ENCODE measurements at regions not wholly inside any gene's neighbourhood (a gene's known extent, or its start where the extent isn't known, plus 50 kb on each side); places are given as distances from the start of the nearest gene placed in this dataset.
A peak's percentile ranks its signal among the peaks of the same experiment; 100 is the strongest.

DNA sequence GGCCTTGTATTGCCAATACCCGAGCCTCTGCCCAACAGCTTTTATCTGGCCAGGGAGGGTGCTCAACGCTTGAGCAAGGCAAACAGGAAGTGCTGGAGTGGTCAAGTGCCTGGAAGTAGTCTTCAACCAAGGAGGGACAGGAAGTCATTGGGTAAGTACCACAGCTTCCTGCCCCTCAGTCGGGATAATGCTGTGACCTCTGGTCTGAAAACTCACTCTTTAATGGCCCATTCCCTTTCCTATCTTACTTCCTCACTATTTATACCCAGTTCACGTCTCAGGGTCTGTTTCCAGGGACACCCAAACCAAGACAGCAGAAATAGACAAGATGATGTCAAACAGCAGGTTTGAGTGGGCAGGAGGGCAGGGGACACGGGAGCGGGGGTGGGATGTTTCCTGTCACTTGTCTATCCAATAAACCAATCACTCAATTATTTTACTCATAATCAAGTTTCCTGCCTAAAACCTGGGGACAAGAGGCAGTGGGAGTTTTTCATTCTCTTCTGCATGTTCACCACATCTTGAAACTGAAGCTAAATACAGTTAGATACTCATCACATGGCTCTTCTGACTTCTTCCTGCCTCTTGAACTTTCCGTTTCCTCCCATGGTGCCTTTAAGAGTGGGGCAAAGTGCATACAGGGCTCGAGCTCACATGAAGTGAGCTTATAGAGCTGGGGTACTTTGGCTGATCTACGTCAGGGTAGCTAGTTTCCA lies 68.9 kb upstream of the CAB39 start:
- DNase-seq, result no peak

DNA sequence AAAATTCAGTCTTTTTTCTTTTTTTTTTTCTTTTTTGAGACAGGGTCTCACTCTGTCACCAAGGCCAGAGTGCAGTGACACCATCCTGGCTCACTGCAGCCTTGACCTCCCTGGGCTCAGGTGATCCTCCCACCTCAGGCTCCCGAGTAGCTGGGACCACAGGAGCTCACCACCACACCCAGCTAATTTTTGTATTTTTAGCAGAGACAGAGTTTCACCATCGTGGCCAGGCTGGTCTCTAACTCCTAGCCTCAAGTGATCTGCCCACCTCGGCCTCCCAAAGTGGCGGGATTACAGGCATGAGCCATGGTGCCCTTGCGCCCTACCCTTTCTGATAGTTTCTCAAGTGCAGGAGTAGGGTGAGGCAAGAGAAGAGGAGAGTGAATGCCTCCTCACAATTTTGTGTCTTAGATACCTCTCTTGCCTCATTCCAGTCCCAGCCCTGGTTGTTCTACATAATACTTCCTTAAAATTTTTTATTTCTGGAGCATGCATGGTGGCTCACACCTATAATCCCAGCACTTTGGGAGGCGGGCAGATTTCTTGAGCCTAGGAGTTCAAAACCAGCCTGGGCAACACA lies 68.2 kb upstream of the CAB39 start:
- DNase-seq, result no peak

DNA sequence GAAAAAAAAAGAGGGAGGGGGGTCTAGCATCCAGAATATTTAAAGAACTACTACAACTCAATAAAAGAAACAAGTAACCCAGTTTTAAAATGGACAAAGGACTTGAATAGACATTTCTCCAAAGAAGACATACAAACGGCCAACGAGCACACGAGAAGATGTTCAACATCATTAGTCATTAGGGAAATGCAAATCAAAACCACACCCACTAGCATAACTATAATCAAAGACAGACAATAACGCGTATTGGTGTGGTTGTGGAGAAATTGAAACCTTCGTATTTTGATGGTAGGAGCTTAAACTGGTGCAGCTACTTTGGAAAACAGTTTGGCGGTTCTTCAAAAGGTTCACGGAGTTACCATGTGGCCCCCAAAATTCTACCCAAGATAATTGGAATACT lies 64.3 kb upstream of the CAB39 start:
- no peak for DNase-seq

DNA sequence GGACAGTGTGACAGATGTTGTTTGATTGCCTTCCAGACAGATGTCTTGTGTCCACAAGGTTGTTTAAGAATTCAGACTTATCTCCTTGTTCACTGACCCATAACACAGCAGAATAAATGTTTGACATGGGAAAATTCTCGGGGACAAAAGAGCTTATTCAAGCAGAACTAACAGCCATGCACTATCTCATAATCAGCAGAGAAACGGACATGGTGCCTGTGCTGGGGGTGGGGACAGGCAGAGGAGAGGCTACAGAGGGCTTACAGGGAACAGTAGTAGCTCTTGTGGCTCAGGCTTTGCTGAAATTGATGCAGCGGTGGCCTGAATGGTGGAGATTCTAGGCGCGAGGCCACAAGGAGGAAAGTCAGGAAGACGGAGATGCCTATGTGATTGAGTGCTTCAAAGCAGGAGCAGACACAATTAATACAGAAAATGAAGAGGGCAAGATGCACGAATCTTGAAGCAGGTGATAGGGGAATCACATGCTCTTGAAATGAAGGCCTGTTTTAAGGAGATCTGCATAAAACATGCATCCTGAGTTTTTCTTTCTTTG lies 62.0 kb upstream of the CAB39 start:
- DNase-seq, result peak in 1 of 2 experiments; percentile 9

DNA sequence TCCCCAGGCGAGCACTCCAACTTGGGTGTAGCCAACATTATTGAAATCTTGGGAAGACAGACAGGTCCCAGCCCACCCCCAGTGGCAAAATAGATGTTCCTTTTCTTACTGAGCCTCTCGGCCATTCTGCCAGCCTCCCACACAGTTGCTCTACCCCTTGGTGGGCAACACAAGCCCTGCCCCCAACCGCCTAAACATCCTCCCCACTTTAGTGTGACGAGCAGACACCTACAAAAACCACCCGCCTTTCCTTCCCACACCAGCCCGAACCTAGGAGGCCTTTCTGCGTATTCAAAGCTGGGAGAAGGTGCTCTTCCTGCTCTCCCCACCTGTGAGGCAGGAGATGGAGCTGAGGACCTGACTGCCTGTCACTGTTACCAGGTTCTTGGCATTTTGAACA lies 58.6 kb upstream of the CAB39 start:
- no peak for DNase-seq

DNA sequence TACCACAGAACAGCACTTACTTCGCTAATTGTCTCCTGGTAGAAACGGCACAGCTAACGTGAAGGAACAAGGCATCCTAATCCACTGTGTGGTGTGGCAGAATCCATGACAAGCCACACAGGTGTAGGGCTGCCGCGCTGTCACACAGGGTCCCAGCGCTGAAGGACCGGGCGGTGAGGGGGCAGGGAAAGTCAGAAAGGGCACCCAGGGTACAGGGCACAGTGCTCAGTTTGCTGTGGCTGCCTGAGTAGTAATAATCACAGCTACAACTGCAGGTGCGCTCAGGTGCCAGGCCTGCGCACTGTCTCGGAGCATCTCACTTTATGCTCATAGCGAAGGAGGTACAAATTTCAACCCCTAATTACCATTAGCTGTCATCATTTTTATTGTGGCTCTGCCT lies 55.2 kb upstream of the CAB39 start:
- no peak for DNase-seq

DNA sequence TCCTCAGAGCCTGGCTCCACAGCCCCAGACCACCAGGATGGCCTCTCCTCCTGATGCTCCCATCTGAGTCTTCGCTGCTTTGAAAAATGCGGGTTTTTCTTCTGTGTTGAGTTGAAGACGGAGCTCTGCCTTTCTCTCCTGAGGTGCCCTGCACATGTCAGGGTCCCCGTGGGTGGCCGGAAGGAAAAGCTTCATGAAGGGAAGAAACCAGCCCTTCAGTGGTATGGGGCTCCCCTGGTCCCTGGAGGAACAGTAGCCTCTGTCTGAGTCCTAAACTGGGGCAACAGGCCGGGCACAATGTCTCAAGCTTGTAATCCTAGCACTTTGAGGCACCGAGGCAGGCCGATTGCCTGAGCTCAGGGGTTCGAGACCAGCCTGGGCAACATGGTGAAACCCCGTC lies 54.7 kb upstream of the CAB39 start:
- no peak for DNase-seq

DNA sequence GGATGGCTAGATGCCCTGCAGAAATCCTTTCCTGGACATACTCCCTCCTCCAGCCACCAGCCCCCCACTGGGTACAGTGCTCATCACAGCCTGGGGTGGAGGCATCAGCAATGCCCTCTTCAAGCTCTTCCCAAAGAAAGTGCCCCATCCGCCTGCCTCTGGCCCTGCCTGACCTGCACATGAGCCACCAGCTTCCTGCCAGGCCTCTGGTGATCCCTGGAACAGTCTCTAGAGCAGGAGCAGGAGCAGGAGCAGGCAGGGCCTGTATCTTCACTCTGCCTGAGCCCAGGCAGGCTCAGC lies 54.1 kb upstream of the CAB39 start:
- no peak for DNase-seq

DNA sequence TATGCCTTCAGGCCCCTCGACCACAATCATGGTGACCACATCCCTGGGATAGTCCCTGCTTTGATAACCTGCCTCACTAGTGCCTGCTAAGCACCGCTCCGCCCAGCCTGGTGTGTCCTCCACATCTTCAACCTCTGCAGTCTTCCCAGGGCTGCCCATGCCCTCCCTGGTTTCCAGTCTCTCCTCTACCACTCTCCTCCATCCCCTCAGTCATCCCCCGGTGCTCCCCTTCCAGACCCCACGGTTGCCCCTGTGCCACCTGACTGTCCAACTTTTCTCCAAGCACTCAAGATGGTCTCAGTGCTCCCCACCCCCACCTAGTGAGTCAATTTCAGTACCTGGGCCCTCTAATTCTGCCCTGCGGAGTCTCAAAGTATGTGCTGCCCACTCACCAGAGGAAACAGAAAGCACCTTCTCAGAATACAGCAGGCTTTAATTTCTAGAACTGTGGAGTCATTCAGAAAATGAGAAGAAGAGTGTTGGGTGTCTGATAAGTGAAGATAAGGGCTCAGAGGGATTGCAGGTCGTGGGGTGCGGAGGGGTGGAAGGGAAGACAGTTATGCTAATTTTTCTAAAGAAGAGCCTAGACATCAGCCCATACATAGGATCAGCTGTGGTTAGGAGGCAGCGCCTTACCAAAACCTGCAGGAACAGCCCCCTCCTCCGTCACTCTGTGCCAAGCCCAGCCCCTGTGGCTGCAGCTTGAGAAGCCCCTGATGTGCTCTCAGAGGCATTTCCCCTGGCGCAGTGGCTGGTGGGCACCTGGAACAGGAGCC lies 53.6 kb upstream of the CAB39 start:
- no peak for DNase-seq

DNA sequence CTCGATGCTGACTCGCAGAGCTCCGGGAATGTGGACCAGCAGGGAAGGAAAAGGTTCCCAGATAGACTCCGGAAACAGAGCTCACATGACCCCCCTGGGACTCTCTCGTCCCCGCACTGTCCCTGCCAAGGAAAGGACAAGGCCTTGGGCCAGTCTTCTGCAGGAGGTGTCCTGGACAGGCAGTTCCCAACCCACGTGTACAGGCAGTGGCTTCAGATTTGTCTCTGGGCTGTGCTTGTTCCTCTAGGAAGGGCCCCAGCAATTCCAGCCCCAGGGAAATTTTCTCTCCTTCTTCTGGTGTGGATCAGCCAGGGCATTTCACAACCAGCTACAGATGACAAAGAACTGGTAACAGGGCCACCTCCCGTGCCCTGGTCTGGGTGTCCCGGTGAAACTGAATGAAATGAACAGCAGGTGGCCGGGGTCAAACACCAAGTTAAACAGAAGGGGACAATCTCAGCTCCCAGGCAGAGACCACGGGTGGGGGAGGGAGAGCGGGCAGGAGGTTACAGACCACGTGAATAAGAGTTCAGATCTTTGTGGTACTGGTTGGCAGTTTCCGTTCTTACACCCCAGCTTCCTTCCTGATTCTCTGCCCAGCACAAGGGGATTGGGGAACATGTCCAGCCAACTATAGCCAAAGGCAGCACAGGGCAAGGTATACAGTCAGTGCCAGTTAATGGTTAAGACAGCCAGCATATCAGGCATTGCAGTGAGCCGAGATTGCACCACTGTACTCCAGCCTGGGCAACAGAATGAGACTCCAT lies 52.2 kb upstream of the CAB39 start:
- no peak for DNase-seq

DNA sequence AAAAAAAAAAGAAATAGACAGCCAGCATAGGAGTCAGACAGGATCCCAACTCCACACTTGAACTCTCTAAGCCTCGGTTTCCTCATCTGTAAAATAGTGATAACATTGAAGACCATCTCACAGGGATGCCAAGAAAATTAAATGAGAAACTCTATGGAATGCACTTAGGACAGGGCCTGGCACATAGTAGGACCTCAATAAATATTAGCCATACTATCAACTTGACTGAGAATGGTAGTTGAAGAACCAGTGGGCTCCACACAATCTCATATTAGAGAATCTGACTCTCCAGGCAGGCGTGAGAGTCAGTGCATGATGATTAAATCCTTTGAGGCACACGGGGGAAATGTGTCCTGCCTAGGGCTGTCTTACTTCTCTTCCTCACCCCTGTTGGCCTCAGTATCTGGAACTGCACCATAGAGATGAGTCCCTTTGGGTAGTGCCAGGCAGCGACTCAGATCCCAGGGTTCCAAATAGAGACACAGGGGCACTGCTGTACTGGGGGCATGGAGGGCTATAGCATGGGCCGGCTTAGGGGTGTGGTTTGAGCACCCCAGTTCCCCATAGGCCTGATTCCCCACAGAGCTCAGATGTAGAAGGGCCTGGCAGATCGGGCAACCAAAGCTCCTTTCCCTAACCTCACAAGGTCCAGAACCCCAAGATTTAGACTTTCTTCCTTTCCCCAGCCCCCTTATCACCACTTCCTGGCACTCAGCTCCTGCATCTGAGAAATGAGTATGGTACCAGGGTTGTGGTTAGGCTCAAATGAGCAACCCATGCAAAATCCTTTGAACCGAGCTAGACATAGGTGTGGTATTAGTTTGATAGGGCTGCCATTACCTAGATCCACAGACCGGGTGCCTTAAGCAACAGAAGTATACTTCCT lies 51.3 kb upstream of the CAB39 start:
- no peak for DNase-seq
